IMR-90 (cell line): ENCODE measurements at regions not wholly inside any gene's neighbourhood (a gene's known extent, or its start where the extent isn't known, plus 50 kb on each side); places are given as distances from the start of the nearest gene placed in this dataset.

ENCODE experiments used
- ATAC-seq: fragments of 200-7000 bp; cut with Tn5 transposase; 2 replicates; pipeline ENCODE4 v1.9.1; 2020; ENCODE audit warnings: low read depth, mild to moderate bottlenecking, moderate library complexity
- BruUV-seq: library from RNA; stranded (reverse); fragments of 400-500 nt; replicated peaks from 2 replicates; lab custom pipeline; 2021; lab: Mats Ljungman, UMichigan
- CTCF ChIA-PET: fragments of 300-600 bp; formaldehyde crosslinking; extraction: SDS; loops from one replicate; lab custom pipeline; 2021; ENCODE audit warnings: antibody characterized with exemption; lab: Yijun Ruan, JAX
- POLR2A ChIA-PET: fragments of 300-600 bp; sonication (Branson Sonifier 250); formaldehyde crosslinking; loops from one replicate; lab custom pipeline; 2022; ENCODE audit warnings: antibody characterized with exemption; ENCODE audit not compliant: unreplicated experiment; lab: Charles Lee
- DNase-seq: peaks from one replicate; pipeline ENCODE4 v3.0.0; 2013
- H2AFZ ChIP-seq: replicated peaks from 2 replicates; pipeline ENCODE3; 2013; ENCODE audit warnings: low read length, mild to moderate bottlenecking; ENCODE audit not compliant: poor library complexity
- H2AK5ac ChIP-seq: 2 replicates; pipeline ENCODE4 v1.6.1; 2013; ENCODE audit warnings: low read depth, low read length, inconsistent platforms
- H2AK9ac ChIP-seq: replicated peaks from 2 replicates; pipeline ENCODE3; 2013; ENCODE audit warnings: mild to moderate bottlenecking, low read depth, low read length, moderate library complexity; ENCODE audit not compliant: poor library complexity
- H2BK120ac ChIP-seq: 2 replicates; pipeline ENCODE4 v1.6.1; 2013; ENCODE audit warnings: low read depth, low read length, inconsistent platforms
- H2BK15ac ChIP-seq: 3 replicates; pipeline ENCODE4 v1.6.1; 2013; ENCODE audit warnings: low read depth, low read length, inconsistent platforms
- H2BK20ac ChIP-seq: 2 replicates; pipeline ENCODE4 v1.6.1; 2013; ENCODE audit warnings: low read depth, mild to moderate bottlenecking, inconsistent platforms, low read length, moderate library complexity
- H2BK5ac ChIP-seq: 2 replicates; pipeline ENCODE4 v1.6.1; 2013; ENCODE audit warnings: mild to moderate bottlenecking, low read depth, low read length, inconsistent platforms; ENCODE audit not compliant: poor library complexity, severe bottlenecking
- H3K14ac ChIP-seq: replicated peaks from 2 replicates; pipeline ENCODE4 v1.6.1; 2013; ENCODE audit warnings: low read depth, low read length, inconsistent platforms
- H3K18ac ChIP-seq: 2 replicates; pipeline ENCODE4 v1.6.1; 2013; ENCODE audit warnings: low read depth, low read length, control low read depth
- H3K23ac ChIP-seq: 2 replicates; pipeline ENCODE4 v1.6.1; 2013; ENCODE audit warnings: low read depth, low read length, inconsistent platforms
- H3K27ac ChIP-seq: 2 replicates; pipeline ENCODE4 v1.5.1; 2013; ENCODE audit warnings: mild to moderate bottlenecking, control low read depth, low read length; ENCODE audit not compliant: insufficient read depth
- H3K27me3 ChIP-seq: 2 replicates; pipeline ENCODE4 v1.6.1; 2013; ENCODE audit warnings: low read length; ENCODE audit not compliant: control insufficient read depth, insufficient read depth
- H3K36me3 ChIP-seq: 2 replicates; pipeline ENCODE4 v1.6.1; 2013; ENCODE audit warnings: low read length, mixed read lengths; ENCODE audit not compliant: control insufficient read depth, insufficient read depth
- H3K4ac ChIP-seq: 2 replicates; pipeline ENCODE4 v1.6.1; 2013; ENCODE audit warnings: low read depth, low read length, inconsistent platforms
- H3K4me1 ChIP-seq: 2 replicates; pipeline ENCODE4 v1.6.1; 2013; ENCODE audit warnings: low read length, mixed read lengths; ENCODE audit not compliant: control insufficient read depth, insufficient read depth
- H3K4me2 ChIP-seq: 2 replicates; pipeline ENCODE4 v1.6.1; 2013; ENCODE audit warnings: low read depth, mild to moderate bottlenecking, control low read depth, low read length, moderate library complexity
- H3K4me3 ChIP-seq: 2 replicates; pipeline ENCODE4 v1.5.1; 2013; ENCODE audit warnings: low read depth, mild to moderate bottlenecking, control low read depth, low read length, moderate library complexity; ENCODE audit not compliant: insufficient read depth
- H3K56ac ChIP-seq: 2 replicates; pipeline ENCODE4 v1.6.1; 2013; ENCODE audit warnings: low read length, inconsistent platforms; ENCODE audit not compliant: insufficient read depth; ENCODE audit errors: extremely low read depth
- H3K79me1 ChIP-seq, 2 experiments: 2 replicates each; pipeline ENCODE4 v1.6.1; 2013; ENCODE audit warnings: low read length in 2 of 2, inconsistent platforms in 1 of 2, low read depth in 1 of 2
- H3K9ac ChIP-seq: 2 replicates; pipeline ENCODE4 v1.6.1; 2013; ENCODE audit warnings: low read depth, low read length, control low read depth
- H3K9me1 ChIP-seq: 2 replicates; pipeline ENCODE4 v1.6.1; 2013; ENCODE audit warnings: low read length, inconsistent platforms; ENCODE audit not compliant: insufficient read depth
- H3K9me3 ChIP-seq: 2 replicates; pipeline ENCODE4 v1.6.1; 2013; ENCODE audit warnings: low read length; ENCODE audit not compliant: control insufficient read depth, insufficient read depth
- H4K20me1 ChIP-seq: 2 replicates; pipeline ENCODE4 v1.6.1; 2013; ENCODE audit warnings: low read length, inconsistent platforms; ENCODE audit not compliant: insufficient read depth
- H4K5ac ChIP-seq: 2 replicates; pipeline ENCODE4 v1.6.1; 2013; ENCODE audit warnings: mild to moderate bottlenecking, low read depth, low read length, control low read depth
- H4K8ac ChIP-seq, 2 experiments: 2 replicates each; pipeline ENCODE4 v1.6.1; 2013; ENCODE audit warnings: low read depth in 2 of 2, low read length in 2 of 2, control low read depth in 1 of 2, inconsistent platforms in 1 of 2
- H4K91ac ChIP-seq: 2 replicates; pipeline ENCODE4 v1.6.1; 2013; ENCODE audit warnings: low read depth, low read length, inconsistent platforms; ENCODE audit not compliant: insufficient read depth
- FOS ChIP-seq: fragments of 150-350 bp; IDR thresholded peaks from 2 replicates; pipeline ENCODE4 v1.6.1; 2016; ENCODE audit warnings: low read depth, low read length
- MAFK ChIP-seq: IDR thresholded peaks from 2 replicates; pipeline ENCODE4 v1.6.1; 2012; ENCODE audit warnings: low read depth, low read length, improper control_type of control experiment
- SMC3 ChIP-seq: fragments of 150-350 bp; IDR thresholded peaks from 2 replicates; pipeline ENCODE4 v1.6.1; 2016; ENCODE audit warnings: low read depth, mild to moderate bottlenecking, antibody characterized with exemption, low read length, moderate library complexity
- USF2 ChIP-seq: fragments of 150-350 bp; IDR thresholded peaks from 2 replicates; pipeline ENCODE4 v1.6.1; 2017; ENCODE audit warnings: mild to moderate bottlenecking, antibody characterized with exemption, low read length, low read depth
- WGBS, 2 experiments: methylation state at CpG; one replicate each; pipeline versions ENCODE4 v1.1.5 to v1.1.7; 2013; ENCODE audit warnings: missing lambda C conversion rate in 2 of 2; ENCODE audit not compliant: insufficient read length in 1 of 2; ENCODE audit errors: extremely low coverage in 2 of 2; 5-methylcytosine and 5-hydroxymethylcytosine counted together
- dilution Hi-C: fragments of 300-500 bp; cut with HindIII; formaldehyde crosslinking; loops from one replicate; pipeline ENCODE4 v1.14.3; 2018; ENCODE audit warnings: low sequenced_read_pairs; ENCODE audit not compliant: unreplicated experiment
- in situ Hi-C: fragments of 300-500 bp; cut with MboI; formaldehyde crosslinking; loops from 3 replicates; pipeline ENCODE4 v1.14.3; 2019; ENCODE audit warnings: low sequenced_read_pairs, inconsistent platforms, mixed read lengths
- intact Hi-C: fragments of 100-400 bp; cut with micrococcal nuclease; formaldehyde crosslinking; loops from 2 replicates; pipeline ENCODE4 v1.10.0; 2022

GRCh38 chrX:8034058-8034457, 106.8 kb upstream of the PNPLA4 start:
- H3K9me3 ChIP-seq, result peaks cover 3% of the 10 kb centered on the region; the same call in 1 of the 2 replicates
- no peaks in the 10 kb centered on the region for H3K79me1 ChIP-seq
- no peak overlapping the region for H3K4ac ChIP-seq
- no peak overlapping the region for H2BK15ac ChIP-seq
- CTCF ChIA-PET, result no interaction called here
- dilution Hi-C loops (no loop called here), intact Hi-C loops (no loop called here), in situ Hi-C loops (no loop called here)
- no peak overlapping the region for H2BK5ac ChIP-seq
- H3K27me3 ChIP-seq, result no peaks in the 10 kb centered on the region
- no peak overlapping the region for H3K18ac ChIP-seq
- ATAC-seq (no peak), DNase-seq (no peak)
- H3K4me1 ChIP-seq, result no peaks in the 10 kb centered on the region
- H3K56ac ChIP-seq, result no peak overlapping the region
- H3K9me1 ChIP-seq, result no peaks in the 10 kb centered on the region
- H4K8ac ChIP-seq, result no peak overlapping the region
- no peak overlapping the region for H2BK120ac ChIP-seq
- no peak overlapping the region for H4K5ac ChIP-seq
- H3K9ac ChIP-seq, result no peak overlapping the region
- H2BK20ac ChIP-seq, result no peak overlapping the region
- H2AK9ac ChIP-seq, result no peak overlapping the region
- no peak overlapping the region for H3K27ac ChIP-seq
- TF ChIP-seq SMC3 (no peak), USF2 (no peak), MAFK (no peak), FOS (no peak)
- no peak overlapping the region for H3K4me3 ChIP-seq
- H3K4me2 ChIP-seq, result no peak overlapping the region
- POLR2A ChIA-PET, result no interaction called here
- no peak overlapping the region for H3K23ac ChIP-seq
- H2AK5ac ChIP-seq, result no peak overlapping the region
- H4K20me1 ChIP-seq, result no peaks in the 10 kb centered on the region
- no peak overlapping the region for H2AFZ ChIP-seq
- no peaks in the 10 kb centered on the region for H3K36me3 ChIP-seq
- no peak overlapping the region for H4K91ac ChIP-seq
- BruUV-seq, result no TSS peak
- no peak overlapping the region for H3K14ac ChIP-seq
- no CpG with 5 or more reads among the region's 8 CpGs for WGBS, 2 experiments
